ENCODE measurements at regions not wholly inside any gene's neighbourhood (a gene's known extent, or its start where the extent isn't known, plus 50 kb on each side); places are given as distances from the start of the nearest gene placed in this dataset.
"Not testable (repeated sequence)": the region's sequence is repeated elsewhere in the genome, so short reads cannot be mapped to it uniquely, and the experiment has no call there.

GRCh38 chr4:148868191-148868590 lies 426.0 kb upstream of the NR3C2 start:
- no peak for DNase-seq (ENCODE audit: low read depth in 2 of 2)

- no peak for DNase-seq (ENCODE audit: low read depth in 2 of 2)
Observed at GRCh38 chr4:148866666-148867065, 424.5 kb upstream of the NR3C2 start.

- no peak for DNase-seq (ENCODE audit: low read depth in 2 of 2)
Observed at GRCh38 chr4:148857973-148858534, 415.8 kb upstream of the NR3C2 start.

GRCh38 chr4:148857239-148857972 lies 415.2 kb upstream of the NR3C2 start:
- DNase-seq (ENCODE audit: low read depth in 2 of 2), result no peak

- DNase-seq (ENCODE audit: low read depth in 2 of 2), result no peak
Observed at GRCh38 chr4:148854203-148854602, 412.0 kb upstream of the NR3C2 start.

GRCh38 chr4:148852092-148852699 lies 410.0 kb upstream of the NR3C2 start:
- no peak for DNase-seq (ENCODE audit: low read depth in 2 of 2)

GRCh38 chr4:148850257-148850995 lies 408.2 kb upstream of the NR3C2 start:
- DNase-seq (ENCODE audit: low read depth in 2 of 2), result no peak

- DNase-seq (ENCODE audit: low read depth in 2 of 2), result no peak
Observed at GRCh38 chr4:148849581-148849980, 407.4 kb upstream of the NR3C2 start.

- no peak for DNase-seq (ENCODE audit: low read depth in 2 of 2)
Observed at GRCh38 chr4:148847544-148848255, 405.5 kb upstream of the NR3C2 start.

- no peak for DNase-seq (ENCODE audit: low read depth in 2 of 2)
Observed at GRCh38 chr4:148845609-148846008, 403.4 kb upstream of the NR3C2 start.

- DNase-seq (ENCODE audit: low read depth in 2 of 2), result no peak
Observed at GRCh38 chr4:148843625-148844024, 401.4 kb upstream of the NR3C2 start.

GRCh38 chr4:148842843-148843242 lies 400.6 kb upstream of the NR3C2 start:
- DNase-seq (ENCODE audit: low read depth in 2 of 2), result no peak

- not testable (repeated sequence) for DNase-seq (ENCODE audit: low read depth in 2 of 2)
Observed at GRCh38 chr4:148837571-148837970, 395.4 kb upstream of the NR3C2 start.

GRCh38 chr4:148834804-148835631 lies 392.8 kb upstream of the NR3C2 start:
- peak; percentile 73 for DNase-seq (ENCODE audit: low read depth in 2 of 2)

GRCh38 chr4:148831945-148832344 lies 389.7 kb upstream of the NR3C2 start:
- peak; percentile 75 to 80 for DNase-seq (ENCODE audit: low read depth in 2 of 2)

- DNase-seq (ENCODE audit: low read depth in 2 of 2), result no peak
Observed at GRCh38 chr4:148828291-148828690, 386.1 kb upstream of the NR3C2 start.

GRCh38 chr4:148827781-148828180 lies 385.6 kb upstream of the NR3C2 start:
- no peak for DNase-seq (ENCODE audit: low read depth in 2 of 2)

GRCh38 chr4:148823419-148823769 lies 381.2 kb upstream of the NR3C2 start:
- no peak for DNase-seq (ENCODE audit: low read depth in 2 of 2)

GRCh38 chr4:148822572-148823418 lies 380.6 kb upstream of the NR3C2 start:
- DNase-seq (ENCODE audit: low read depth in 2 of 2), result no peak

- no peak for DNase-seq (ENCODE audit: low read depth in 2 of 2)
Observed at GRCh38 chr4:148814030-148814429, 371.8 kb upstream of the NR3C2 start.
